TTC549 (cell line): ENCODE measurements at regions not wholly inside any gene's neighbourhood (a gene's known extent, or its start where the extent isn't known, plus 50 kb on each side); places are given as distances from the start of the nearest gene placed in this dataset.

Experiments used
- FAIRE-seq: peaks from 2 replicates; lab custom pipeline; 2012; peaks lifted over from hg19 to GRCh38; lab: Jason Lieb, UNC

- FAIRE-seq: no peak
Measured at GRCh38 chr1:181327796-181328195, 155.5 kb upstream of the CACNA1E start.

GRCh38 chr1:181334724-181335123 lies 148.6 kb upstream of the CACNA1E start:
- FAIRE-seq: no peak

- FAIRE-seq: no peak
Measured at GRCh38 chr1:181335631-181336030, 147.7 kb upstream of the CACNA1E start.

- FAIRE-seq: no peak
Measured at GRCh38 chr1:181341026-181341632, 142.2 kb upstream of the CACNA1E start.

- no peak for FAIRE-seq
Measured at GRCh38 chr1:181344091-181344490, 139.2 kb upstream of the CACNA1E start.

GRCh38 chr1:181345146-181345545 lies 138.2 kb upstream of the CACNA1E start:
- FAIRE-seq: no peak

GRCh38 chr1:181347495-181348390 lies 135.6 kb upstream of the CACNA1E start:
- FAIRE-seq: no peak

GRCh38 chr1:181349512-181349911 lies 133.8 kb upstream of the CACNA1E start:
- no peak for FAIRE-seq

GRCh38 chr1:181350131-181350530 lies 133.2 kb upstream of the CACNA1E start:
- no peak for FAIRE-seq

GRCh38 chr1:181351740-181352139 lies 131.6 kb upstream of the CACNA1E start:
- FAIRE-seq: no peak

- FAIRE-seq: no peak
Measured at GRCh38 chr1:181352695-181353094, 130.6 kb upstream of the CACNA1E start.

- FAIRE-seq: no peak
Measured at GRCh38 chr1:181353526-181353925, 129.8 kb upstream of the CACNA1E start.

GRCh38 chr1:181354865-181355264 lies 128.5 kb upstream of the CACNA1E start:
- FAIRE-seq: no peak

- no peak for FAIRE-seq
Measured at GRCh38 chr1:181356505-181357340, 126.6 kb upstream of the CACNA1E start.

- no peak for FAIRE-seq
Measured at GRCh38 chr1:181359012-181359411, 124.3 kb upstream of the CACNA1E start.

- no peak for FAIRE-seq
Measured at GRCh38 chr1:181364801-181365200, 118.5 kb upstream of the CACNA1E start.

- FAIRE-seq: no peak
Measured at GRCh38 chr1:181366910-181367309, 116.4 kb upstream of the CACNA1E start.

- FAIRE-seq: no peak
Measured at GRCh38 chr1:181369416-181369815, 113.9 kb upstream of the CACNA1E start.

- FAIRE-seq: no peak
Measured at GRCh38 chr1:181383695-181384094, 99.6 kb upstream of the CACNA1E start.

GRCh38 chr1:181386340-181386739 lies 97.0 kb upstream of the CACNA1E start:
- no peak for FAIRE-seq

GRCh38 chr1:181386951-181387350 lies 96.4 kb upstream of the CACNA1E start:
- FAIRE-seq: no peak

- FAIRE-seq: no peak
Measured at GRCh38 chr1:181387702-181388101, 95.6 kb upstream of the CACNA1E start.
